ENCODE measurements at regions not wholly inside any gene's neighbourhood (a gene's known extent, or its start where the extent isn't known, plus 50 kb on each side); places are given as distances from the start of the nearest gene placed in this dataset.

DNA sequence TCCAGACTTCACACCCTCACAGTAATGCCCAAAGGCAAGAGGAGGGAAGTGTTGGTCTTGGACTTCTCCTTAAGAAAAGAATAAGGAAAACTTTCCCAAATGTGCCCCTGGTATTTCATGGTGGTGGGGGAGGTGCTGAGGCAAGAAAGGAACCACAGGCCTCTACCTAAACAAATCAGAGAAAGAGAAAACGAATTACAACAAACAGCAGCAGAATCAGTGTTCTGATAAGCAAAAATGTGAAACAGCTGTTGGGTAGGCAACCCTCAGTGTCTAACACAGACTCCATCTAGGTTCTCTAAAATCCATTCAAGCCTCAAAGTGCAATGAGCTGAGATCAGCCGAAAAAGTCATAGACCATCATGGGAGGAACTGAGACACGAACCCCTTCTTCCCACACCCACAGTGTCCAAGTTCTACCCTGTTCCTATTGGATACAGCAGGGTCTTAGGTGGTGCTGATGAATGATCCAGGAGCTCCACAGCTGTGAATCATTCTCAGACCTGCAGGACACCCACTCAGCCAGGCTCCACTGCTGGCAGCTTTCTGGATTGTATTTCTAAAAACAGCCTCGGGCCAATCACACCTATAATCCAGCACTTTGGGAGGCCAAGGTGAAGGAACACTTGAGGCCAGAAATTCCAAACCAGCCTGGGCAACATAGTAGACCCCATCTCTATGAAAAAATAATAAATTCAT lies 149.1 kb downstream of the PLPP3 start:
- no peaks in the 10 kb centered on the region for H3K27me3 Mint-ChIP-seq
- no peak for ATAC-seq
- no peaks in the 10 kb centered on the region for H3K36me3 Mint-ChIP-seq
- no peaks in the 10 kb centered on the region for H3K9me3 Mint-ChIP-seq (ENCODE audit: low read depth)
- DNase-seq, result no peak
- no peaks in the 10 kb centered on the region for H3K4me1 Mint-ChIP-seq
- CTCF ChIA-PET, result no interaction called here
- no peak overlapping the region for H3K27ac Mint-ChIP-seq
- no peak overlapping the region for H3K4me3 Mint-ChIP-seq

- ATAC-seq, result no peak
Observed at GRCh38 chr1:56429288-56429687, 150.1 kb downstream of the PLPP3 start.

GRCh38 chr1:56426587-56427381 lies 152.6 kb downstream of the PLPP3 start:
- ATAC-seq (no peak), DNase-seq (no peak)
- no peaks in the 10 kb centered on the region for H3K4me1 Mint-ChIP-seq
- no peaks in the 10 kb centered on the region for H3K27me3 Mint-ChIP-seq
- H3K9me3 Mint-ChIP-seq (ENCODE audit: low read depth), result no peaks in the 10 kb centered on the region
- no peaks in the 10 kb centered on the region for H3K36me3 Mint-ChIP-seq
- H3K4me3 Mint-ChIP-seq, result no peak overlapping the region
- CTCF ChIA-PET, result no interaction called here
- H3K27ac Mint-ChIP-seq, result no peak overlapping the region

More at GRCh38 chr1:56429288-56429687, 150.1 kb downstream of the PLPP3 start:
- H3K36me3 Mint-ChIP-seq, result no peaks in the 10 kb centered on the region
- no peaks in the 10 kb centered on the region for H3K4me1 Mint-ChIP-seq
- H3K9me3 Mint-ChIP-seq (ENCODE audit: low read depth), result no peaks in the 10 kb centered on the region
- H3K4me3 Mint-ChIP-seq, result no peak overlapping the region
- CTCF ChIA-PET, result no interaction called here
- no peaks in the 10 kb centered on the region for H3K27me3 Mint-ChIP-seq
- no peak overlapping the region for H3K27ac Mint-ChIP-seq
- DNase-seq, result no peak

DNA sequence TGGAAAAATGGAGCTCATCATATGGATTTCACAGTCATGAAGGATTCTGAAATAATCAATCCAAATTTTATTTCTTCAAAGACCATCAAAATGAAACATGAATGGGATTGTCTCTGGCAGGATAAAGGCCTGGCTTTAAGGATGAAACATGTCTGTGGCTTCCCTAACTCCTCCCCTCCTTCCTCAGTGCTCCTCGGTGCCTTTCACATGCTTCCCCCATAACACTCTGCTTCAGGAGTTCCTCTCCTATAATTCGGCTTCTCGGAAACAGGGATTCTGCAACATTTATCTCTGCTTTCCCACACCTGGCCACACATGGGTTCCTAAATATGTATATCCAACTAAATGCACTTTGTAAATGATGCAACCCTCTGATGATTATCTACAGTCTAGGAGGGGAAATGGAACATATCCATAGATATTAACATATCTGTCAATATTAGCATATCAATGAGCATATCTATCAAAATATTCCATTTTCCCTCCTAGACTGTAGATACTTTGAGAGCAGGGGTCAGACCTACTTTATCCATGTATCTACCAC lies 153.8 kb downstream of the PLPP3 start:
- ATAC-seq, result no peak
- Mint-ChIP-seq H3K9me3 (ENCODE audit: low read depth) (no peaks in the 10 kb centered on the region), H3K4me1 (no peaks in the 10 kb centered on the region)

GRCh38 chr1:56424744-56425493 lies 154.4 kb downstream of the PLPP3 start:
- no peaks in the 10 kb centered on the region for H3K27me3 Mint-ChIP-seq
- H3K9me3 Mint-ChIP-seq (ENCODE audit: low read depth), result no peaks in the 10 kb centered on the region

More for the DNA sequence above, 153.8 kb downstream of the PLPP3 start:
- H3K27ac Mint-ChIP-seq, result no peak overlapping the region
- CTCF ChIA-PET, result no interaction called here
- no peak overlapping the region for H3K4me3 Mint-ChIP-seq
- H3K27me3 Mint-ChIP-seq, result no peaks in the 10 kb centered on the region
- H3K36me3 Mint-ChIP-seq, result no peaks in the 10 kb centered on the region
- no peak for DNase-seq

GRCh38 chr1:56423716-56424115 lies 155.6 kb downstream of the PLPP3 start:
- CTCF ChIA-PET, result no interaction called here
- DNase-seq (no peak), ATAC-seq (no peak)
- Mint-ChIP-seq H3K36me3 (no peaks in the 10 kb centered on the region), H3K4me1 (no peaks in the 10 kb centered on the region), H3K9me3 (ENCODE audit: low read depth) (no peaks in the 10 kb centered on the region), H3K27me3 (no peaks in the 10 kb centered on the region), H3K27ac (no peak overlapping the region), H3K4me3 (no peak overlapping the region)

More at GRCh38 chr1:56424744-56425493, 154.4 kb downstream of the PLPP3 start:
- ATAC-seq (no peak), DNase-seq (no peak)
- Mint-ChIP-seq H3K27ac (no peak overlapping the region), H3K4me3 (no peak overlapping the region), H3K4me1 (no peaks in the 10 kb centered on the region), H3K36me3 (no peaks in the 10 kb centered on the region)
- CTCF ChIA-PET, result no interaction called here

GRCh38 chr1:56418151-56418631 lies 161.2 kb downstream of the PLPP3 start:
- no peak for ATAC-seq
- no peak overlapping the region for H3K27ac Mint-ChIP-seq
- H3K27me3 Mint-ChIP-seq, result no peaks in the 10 kb centered on the region
- H3K9me3 Mint-ChIP-seq (ENCODE audit: low read depth), result peaks cover 2% of the 10 kb centered on the region
- CTCF ChIA-PET, result no interaction called here
- no peak for DNase-seq
- H3K36me3 Mint-ChIP-seq, result no peaks in the 10 kb centered on the region
- no peaks in the 10 kb centered on the region for H3K4me1 Mint-ChIP-seq
- no peak overlapping the region for H3K4me3 Mint-ChIP-seq

DNA sequence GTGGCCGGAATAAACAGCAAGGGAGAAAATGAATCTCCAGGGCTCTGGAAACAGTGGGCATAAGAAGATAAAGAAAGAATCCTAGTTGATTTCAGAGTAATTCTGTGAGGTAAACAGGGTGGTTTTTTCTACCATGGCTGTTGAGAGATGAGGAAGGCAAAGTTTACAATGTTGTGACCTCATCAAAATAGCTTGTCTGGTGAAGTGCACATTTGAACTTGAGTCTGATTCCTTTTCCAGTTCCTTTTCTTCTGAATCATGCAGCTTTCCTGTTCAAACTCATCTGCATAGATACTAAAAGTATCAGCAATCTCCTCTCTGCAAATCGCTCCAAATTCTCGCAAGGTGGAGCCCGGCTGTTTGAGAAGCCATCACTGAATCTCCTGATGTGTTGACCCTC lies 161.7 kb downstream of the PLPP3 start:
- Mint-ChIP-seq H3K27me3 (no peaks in the 10 kb centered on the region), H3K27ac (no peak overlapping the region), H3K4me1 (no peaks in the 10 kb centered on the region), H3K9me3 (ENCODE audit: low read depth) (peaks cover 2% of the 10 kb centered on the region), H3K4me3 (no peak overlapping the region), H3K36me3 (no peaks in the 10 kb centered on the region)
- CTCF ChIA-PET, result no interaction called here
- ATAC-seq (no peak), DNase-seq (no peak)

- Mint-ChIP-seq H3K4me1 (no peaks in the 10 kb centered on the region), H3K9me3 (ENCODE audit: low read depth) (peaks cover 2% of the 10 kb centered on the region), H3K36me3 (no peaks in the 10 kb centered on the region), H3K4me3 (no peak overlapping the region), H3K27me3 (no peaks in the 10 kb centered on the region), H3K27ac (no peak overlapping the region)
- CTCF ChIA-PET, result no interaction called here
- ATAC-seq (no peak), DNase-seq (no peak)
Observed at GRCh38 chr1:56416495-56416894, 162.9 kb downstream of the PLPP3 start.

GRCh38 chr1:56415720-56416119 lies 163.6 kb downstream of the PLPP3 start:
- no peak overlapping the region for H3K27ac Mint-ChIP-seq
- H3K36me3 Mint-ChIP-seq, result no peaks in the 10 kb centered on the region
- H3K27me3 Mint-ChIP-seq, result no peaks in the 10 kb centered on the region
- ATAC-seq (no peak), DNase-seq (no peak)
- CTCF ChIA-PET, result no interaction called here
- no peaks in the 10 kb centered on the region for H3K4me1 Mint-ChIP-seq
- H3K4me3 Mint-ChIP-seq, result no peak overlapping the region
- peaks cover 2% of the 10 kb centered on the region for H3K9me3 Mint-ChIP-seq (ENCODE audit: low read depth)

- no peak for DNase-seq
- no peak overlapping the region for H3K4me3 Mint-ChIP-seq
- no peaks in the 10 kb centered on the region for H3K27me3 Mint-ChIP-seq
- H3K9me3 Mint-ChIP-seq (ENCODE audit: low read depth), result peaks cover 2% of the 10 kb centered on the region
- CTCF ChIA-PET, result no interaction called here
- no peak overlapping the region for H3K27ac Mint-ChIP-seq
- no peaks in the 10 kb centered on the region for H3K36me3 Mint-ChIP-seq
- H3K4me1 Mint-ChIP-seq, result no peaks in the 10 kb centered on the region
- no peak for ATAC-seq
Observed at GRCh38 chr1:56415258-56415657, 164.1 kb downstream of the PLPP3 start.

DNA sequence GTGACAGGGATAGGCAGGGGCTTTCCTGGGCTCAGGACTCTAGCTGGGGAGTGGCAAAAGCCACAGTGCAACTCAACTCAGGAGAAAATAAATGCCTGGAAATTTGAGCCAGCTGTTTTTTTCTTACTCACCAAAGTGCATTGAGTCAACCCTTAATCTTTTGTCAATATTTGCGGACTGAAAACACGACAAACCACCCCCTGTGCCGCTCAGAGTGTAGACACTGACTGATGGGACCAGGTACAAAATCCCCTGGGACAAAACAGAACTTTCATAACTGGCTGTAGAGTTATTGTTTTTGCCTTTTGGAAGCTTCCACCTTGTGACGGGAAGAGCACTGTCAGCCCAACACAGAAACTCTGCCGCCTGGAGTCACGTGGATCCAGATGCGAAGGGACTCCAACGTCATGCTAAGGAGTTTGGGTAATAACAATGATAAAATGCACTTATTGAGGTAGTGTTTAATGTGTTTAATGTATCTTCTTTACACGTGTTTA lies 164.6 kb downstream of the PLPP3 start:
- no peaks in the 10 kb centered on the region for H3K27me3 Mint-ChIP-seq
- DNase-seq (no peak), ATAC-seq (no peak)
- peaks cover 2% of the 10 kb centered on the region for H3K9me3 Mint-ChIP-seq (ENCODE audit: low read depth)
- CTCF ChIA-PET, result no interaction called here
- H3K36me3 Mint-ChIP-seq, result no peaks in the 10 kb centered on the region
- H3K4me1 Mint-ChIP-seq, result no peaks in the 10 kb centered on the region
- H3K27ac Mint-ChIP-seq, result no peak overlapping the region
- H3K4me3 Mint-ChIP-seq, result no peak overlapping the region

DNA sequence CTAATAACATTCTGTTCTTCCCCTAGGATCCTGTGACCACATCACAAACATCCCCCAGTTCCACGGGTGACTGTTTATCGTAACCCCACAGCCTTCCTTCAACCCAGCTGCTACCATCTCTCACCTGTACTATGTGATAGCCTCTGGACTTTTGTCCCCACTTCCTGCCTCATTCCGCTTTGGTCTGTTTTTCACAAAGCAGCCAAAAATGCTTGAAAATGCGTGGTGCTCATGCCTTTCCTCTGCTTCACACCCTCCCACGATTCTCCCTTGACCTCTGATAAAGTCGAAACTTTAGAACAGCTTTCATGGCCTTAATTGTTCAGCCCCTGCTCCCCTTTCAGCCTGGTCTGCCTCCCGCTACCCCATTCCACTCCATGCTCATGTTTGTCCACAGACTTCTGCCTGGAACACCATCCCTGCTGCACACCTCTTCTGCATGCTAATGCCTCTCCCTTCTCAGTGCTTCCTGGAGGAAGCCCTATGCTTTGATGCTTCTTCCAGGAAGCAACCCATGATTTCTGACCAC lies 165.6 kb downstream of the PLPP3 start:
- no peak overlapping the region for H3K27ac Mint-ChIP-seq
- no peaks in the 10 kb centered on the region for H3K4me1 Mint-ChIP-seq
- H3K27me3 Mint-ChIP-seq, result no peaks in the 10 kb centered on the region
- DNase-seq (no peak), ATAC-seq (no peak)
- CTCF ChIA-PET, result no interaction called here
- peaks cover 2% of the 10 kb centered on the region for H3K9me3 Mint-ChIP-seq (ENCODE audit: low read depth)
- no peaks in the 10 kb centered on the region for H3K36me3 Mint-ChIP-seq
- no peak overlapping the region for H3K4me3 Mint-ChIP-seq

Data from activated CD8-positive, alpha-beta memory T cell treated with anti-CD3 and anti-CD28 coated beads, Interleukin-2, amount 10 ng/mL, durations not matched to agents 7 days and 5 days (primary cell).